ENCODE measurements at regions not wholly inside any gene's neighbourhood (a gene's known extent, or its start where the extent isn't known, plus 50 kb on each side); places are given as distances from the start of the nearest gene placed in this dataset.

DNA sequence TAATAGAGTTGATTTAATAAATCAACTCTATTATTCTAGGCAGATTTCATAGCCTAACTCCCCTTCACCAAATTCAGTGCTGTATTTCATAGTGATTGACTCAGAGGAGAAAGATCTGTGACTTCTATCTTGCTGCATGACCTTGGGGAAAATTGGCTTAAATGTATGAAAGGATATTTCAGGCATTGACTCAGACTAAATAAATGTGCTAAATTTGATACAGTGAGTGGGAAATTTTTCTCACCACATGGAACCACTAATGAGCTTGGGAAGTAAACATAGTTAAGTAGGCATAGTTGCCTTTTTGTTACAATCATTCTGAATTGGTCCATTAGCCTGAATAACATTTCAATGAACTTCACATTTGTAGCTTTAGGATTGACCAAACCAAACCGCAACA, 89.0 kb upstream of the PRPS1L1 start:
- TF ChIP-seq, protein P1, sequence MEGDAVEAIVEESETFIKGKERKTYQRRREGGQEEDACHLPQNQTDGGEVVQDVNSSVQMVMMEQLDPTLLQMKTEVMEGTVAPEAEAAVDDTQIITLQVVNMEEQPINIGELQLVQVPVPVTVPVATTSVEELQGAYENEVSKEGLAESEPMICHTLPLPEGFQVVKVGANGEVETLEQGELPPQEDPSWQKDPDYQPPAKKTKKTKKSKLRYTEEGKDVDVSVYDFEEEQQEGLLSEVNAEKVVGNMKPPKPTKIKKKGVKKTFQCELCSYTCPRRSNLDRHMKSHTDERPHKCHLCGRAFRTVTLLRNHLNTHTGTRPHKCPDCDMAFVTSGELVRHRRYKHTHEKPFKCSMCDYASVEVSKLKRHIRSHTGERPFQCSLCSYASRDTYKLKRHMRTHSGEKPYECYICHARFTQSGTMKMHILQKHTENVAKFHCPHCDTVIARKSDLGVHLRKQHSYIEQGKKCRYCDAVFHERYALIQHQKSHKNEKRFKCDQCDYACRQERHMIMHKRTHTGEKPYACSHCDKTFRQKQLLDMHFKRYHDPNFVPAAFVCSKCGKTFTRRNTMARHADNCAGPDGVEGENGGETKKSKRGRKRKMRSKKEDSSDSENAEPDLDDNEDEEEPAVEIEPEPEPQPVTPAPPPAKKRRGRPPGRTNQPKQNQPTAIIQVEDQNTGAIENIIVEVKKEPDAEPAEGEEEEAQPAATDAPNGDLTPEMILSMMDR (conservative IDR thresholded peaks at IDR 0.05; ENCODE audit: low read depth in 2 of 2) = no peak
- TF ChIP-seq EZH2 (IDR thresholded peaks at IDR 0.05; ENCODE audit: low read depth, unreplicated experiment) = no peak
- no peak for TF ChIP-seq EZH2phosphoT487 (IDR thresholded peaks at IDR 0.05; ENCODE audit: unreplicated experiment)
- TF ChIP-seq POLR2AphosphoS5 (IDR thresholded peaks at IDR 0.05; ENCODE audit: low read depth) = no peak

Measured in GM23338 (cell line).